ENCODE measurements at regions not wholly inside any gene's neighbourhood (a gene's known extent, or its start where the extent isn't known, plus 50 kb on each side); places are given as distances from the start of the nearest gene placed in this dataset.

DNA sequence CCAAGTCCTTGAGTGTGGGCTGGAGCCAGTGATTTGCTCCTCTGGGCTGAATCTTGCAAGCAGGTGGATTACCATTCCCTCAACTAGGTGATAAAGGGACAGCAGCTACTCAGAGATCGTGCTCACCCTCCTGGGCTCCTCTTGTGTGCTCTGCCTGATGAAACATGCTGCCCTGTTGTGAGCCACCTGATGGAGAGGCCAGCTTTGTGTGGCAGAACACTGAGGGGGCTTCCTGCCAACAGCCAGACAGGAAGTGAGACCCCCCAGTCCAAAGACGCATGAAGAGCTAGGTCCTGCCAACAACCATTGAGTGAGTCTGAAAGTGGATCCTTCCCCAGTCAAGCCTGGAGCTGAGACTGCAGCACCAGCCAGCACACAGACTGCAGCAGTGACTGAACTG, 106.4 kb upstream of the IRX2 start:
- TF ChIP-seq EZH2phosphoT487 (IDR thresholded peaks at IDR 0.05; ENCODE audit: unreplicated experiment) (no peak), CTCF (conservative IDR thresholded peaks at IDR 0.05; ENCODE audit: low read depth in 2 of 2) (no peak), EZH2 (IDR thresholded peaks at IDR 0.05; ENCODE audit: low read depth, unreplicated experiment) (no peak), STAT1 (IDR thresholded peaks at IDR 0.05; ENCODE audit: unreplicated experiment) (no peak), NANOG (IDR thresholded peaks at IDR 0.05; ENCODE audit: borderline replicate concordance) (no peak), ZNF331 (CRISPR knock-in tag; IDR thresholded peaks at IDR 0.05; ENCODE audit: low read depth) (no peak), ZNF114 (CRISPR knock-in tag; IDR thresholded peaks at IDR 0.05) (no peak)
- TF ChIP-seq, protein P1, sequence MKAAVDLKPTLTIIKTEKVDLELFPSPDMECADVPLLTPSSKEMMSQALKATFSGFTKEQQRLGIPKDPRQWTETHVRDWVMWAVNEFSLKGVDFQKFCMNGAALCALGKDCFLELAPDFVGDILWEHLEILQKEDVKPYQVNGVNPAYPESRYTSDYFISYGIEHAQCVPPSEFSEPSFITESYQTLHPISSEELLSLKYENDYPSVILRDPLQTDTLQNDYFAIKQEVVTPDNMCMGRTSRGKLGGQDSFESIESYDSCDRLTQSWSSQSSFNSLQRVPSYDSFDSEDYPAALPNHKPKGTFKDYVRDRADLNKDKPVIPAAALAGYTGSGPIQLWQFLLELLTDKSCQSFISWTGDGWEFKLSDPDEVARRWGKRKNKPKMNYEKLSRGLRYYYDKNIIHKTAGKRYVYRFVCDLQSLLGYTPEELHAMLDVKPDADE (IDR thresholded peaks at IDR 0.05), result no peak
- TF ChIP-seq, protein P2, sequence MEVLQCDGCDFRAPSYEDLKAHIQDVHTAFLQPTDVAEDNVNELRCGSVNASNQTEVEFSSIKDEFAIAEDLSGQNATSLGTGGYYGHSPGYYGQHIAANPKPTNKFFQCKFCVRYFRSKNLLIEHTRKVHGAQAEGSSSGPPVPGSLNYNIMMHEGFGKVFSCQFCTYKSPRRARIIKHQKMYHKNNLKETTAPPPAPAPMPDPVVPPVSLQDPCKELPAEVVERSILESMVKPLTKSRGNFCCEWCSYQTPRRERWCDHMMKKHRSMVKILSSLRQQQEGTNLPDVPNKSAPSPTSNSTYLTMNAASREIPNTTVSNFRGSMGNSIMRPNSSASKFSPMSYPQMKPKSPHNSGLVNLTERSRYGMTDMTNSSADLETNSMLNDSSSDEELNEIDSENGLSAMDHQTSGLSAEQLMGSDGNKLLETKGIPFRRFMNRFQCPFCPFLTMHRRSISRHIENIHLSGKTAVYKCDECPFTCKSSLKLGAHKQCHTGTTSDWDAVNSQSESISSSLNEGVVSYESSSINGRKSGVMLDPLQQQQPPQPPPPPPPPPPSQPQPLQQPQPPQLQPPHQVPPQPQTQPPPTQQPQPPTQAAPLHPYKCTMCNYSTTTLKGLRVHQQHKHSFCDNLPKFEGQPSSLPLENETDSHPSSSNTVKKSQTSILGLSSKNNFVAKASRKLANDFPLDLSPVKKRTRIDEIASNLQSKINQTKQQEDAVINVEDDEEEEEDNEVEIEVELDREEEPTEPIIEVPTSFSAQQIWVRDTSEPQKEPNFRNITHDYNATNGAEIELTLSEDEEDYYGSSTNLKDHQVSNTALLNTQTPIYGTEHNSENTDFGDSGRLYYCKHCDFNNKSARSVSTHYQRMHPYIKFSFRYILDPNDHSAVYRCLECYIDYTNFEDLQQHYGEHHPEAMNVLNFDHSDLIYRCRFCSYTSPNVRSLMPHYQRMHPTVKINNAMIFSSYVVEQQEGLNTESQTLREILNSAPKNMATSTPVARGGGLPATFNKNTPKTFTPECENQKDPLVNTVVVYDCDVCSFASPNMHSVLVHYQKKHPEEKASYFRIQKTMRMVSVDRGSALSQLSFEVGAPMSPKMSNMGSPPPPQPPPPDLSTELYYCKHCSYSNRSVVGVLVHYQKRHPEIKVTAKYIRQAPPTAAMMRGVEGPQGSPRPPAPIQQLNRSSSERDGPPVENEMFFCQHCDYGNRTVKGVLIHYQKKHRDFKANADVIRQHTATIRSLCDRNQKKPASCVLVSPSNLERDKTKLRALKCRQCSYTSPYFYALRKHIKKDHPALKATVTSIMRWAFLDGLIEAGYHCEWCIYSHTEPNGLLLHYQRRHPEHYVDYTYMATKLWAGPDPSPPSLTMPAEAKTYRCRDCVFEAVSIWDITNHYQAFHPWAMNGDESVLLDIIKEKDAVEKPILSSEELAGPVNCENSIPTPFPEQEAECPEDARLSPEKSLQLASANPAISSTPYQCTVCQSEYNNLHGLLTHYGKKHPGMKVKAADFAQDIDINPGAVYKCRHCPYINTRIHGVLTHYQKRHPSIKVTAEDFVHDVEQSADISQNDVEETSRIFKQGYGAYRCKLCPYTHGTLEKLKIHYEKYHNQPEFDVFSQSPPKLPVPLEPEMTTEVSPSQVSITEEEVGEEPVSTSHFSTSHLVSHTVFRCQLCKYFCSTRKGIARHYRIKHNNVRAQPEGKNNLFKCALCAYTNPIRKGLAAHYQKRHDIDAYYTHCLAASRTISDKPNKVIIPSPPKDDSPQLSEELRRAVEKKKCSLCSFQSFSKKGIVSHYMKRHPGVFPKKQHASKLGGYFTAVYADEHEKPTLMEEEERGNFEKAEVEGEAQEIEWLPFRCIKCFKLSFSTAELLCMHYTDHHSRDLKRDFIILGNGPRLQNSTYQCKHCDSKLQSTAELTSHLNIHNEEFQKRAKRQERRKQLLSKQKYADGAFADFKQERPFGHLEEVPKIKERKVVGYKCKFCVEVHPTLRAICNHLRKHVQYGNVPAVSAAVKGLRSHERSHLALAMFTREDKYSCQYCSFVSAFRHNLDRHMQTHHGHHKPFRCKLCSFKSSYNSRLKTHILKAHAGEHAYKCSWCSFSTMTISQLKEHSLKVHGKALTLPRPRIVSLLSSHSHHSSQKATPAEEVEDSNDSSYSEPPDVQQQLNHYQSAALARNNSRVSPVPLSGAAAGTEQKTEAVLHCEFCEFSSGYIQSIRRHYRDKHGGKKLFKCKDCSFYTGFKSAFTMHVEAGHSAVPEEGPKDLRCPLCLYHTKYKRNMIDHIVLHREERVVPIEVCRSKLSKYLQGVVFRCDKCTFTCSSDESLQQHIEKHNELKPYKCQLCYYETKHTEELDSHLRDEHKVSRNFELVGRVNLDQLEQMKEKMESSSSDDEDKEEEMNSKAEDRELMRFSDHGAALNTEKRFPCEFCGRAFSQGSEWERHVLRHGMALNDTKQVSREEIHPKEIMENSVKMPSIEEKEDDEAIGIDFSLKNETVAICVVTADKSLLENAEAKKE (CRISPR knock-in tag; IDR thresholded peaks at IDR 0.05), result no peak
- peak overlapping the region; percentile 24; the same call in 1 of the 2 replicates for H2AFZ ChIP-seq

More for the DNA sequence above, 106.4 kb upstream of the IRX2 start:
- peak; percentile 26; the same call in 1 of the 3 replicates for ATAC-seq
- H3K79me2 ChIP-seq (replicated peaks; ENCODE audit: insufficient read depth), result no peaks in the 10 kb centered on the region
- H3K27ac ChIP-seq (ENCODE audit: low read depth), result no peak overlapping the region
- peaks cover 3% of the 10 kb centered on the region; the same call in 2 of the 3 replicates for H3K9me3 Mint-ChIP-seq
- H3K4me2 ChIP-seq, result no peak overlapping the region
- H3K36me3 Mint-ChIP-seq (ENCODE audit: low read depth), result no peaks in the 10 kb centered on the region
- no peaks in the 10 kb centered on the region for H3K36me3 ChIP-seq (ENCODE audit: insufficient read depth)
- DNase-seq (ENCODE audit: low spot score), result no peak
- H3K4me1 Mint-ChIP-seq, result no peaks in the 10 kb centered on the region
- H3K27ac Mint-ChIP-seq, result no peak overlapping the region
- H3K9me2 ChIP-seq (ENCODE audit: insufficient read depth), result no peaks in the 10 kb centered on the region
- no peaks in the 10 kb centered on the region for H3F3A ChIP-seq (replicated peaks; ENCODE audit: low read depth)
- no peak overlapping the region for H3K4me3 Mint-ChIP-seq
- H3K27me3 ChIP-seq (ENCODE audit: insufficient read depth), result no peaks in the 10 kb centered on the region
- no peak overlapping the region for H3K4me3 ChIP-seq
- H3K4me1 ChIP-seq (ENCODE audit: insufficient read depth), result no peaks in the 10 kb centered on the region
- peaks cover 1% of the 10 kb centered on the region for H3K27me3 Mint-ChIP-seq (ENCODE audit: insufficient read depth, low read depth, poor library complexity)
- no peaks in the 10 kb centered on the region for H4K20me1 ChIP-seq (replicated peaks; ENCODE audit: insufficient read depth)
